ENCODE measurements at regions not wholly inside any gene's neighbourhood (a gene's known extent, or its start where the extent isn't known, plus 50 kb on each side); places are given as distances from the start of the nearest gene placed in this dataset.
A peak's percentile ranks its signal among the peaks of the same experiment; 100 is the strongest.

DNA sequence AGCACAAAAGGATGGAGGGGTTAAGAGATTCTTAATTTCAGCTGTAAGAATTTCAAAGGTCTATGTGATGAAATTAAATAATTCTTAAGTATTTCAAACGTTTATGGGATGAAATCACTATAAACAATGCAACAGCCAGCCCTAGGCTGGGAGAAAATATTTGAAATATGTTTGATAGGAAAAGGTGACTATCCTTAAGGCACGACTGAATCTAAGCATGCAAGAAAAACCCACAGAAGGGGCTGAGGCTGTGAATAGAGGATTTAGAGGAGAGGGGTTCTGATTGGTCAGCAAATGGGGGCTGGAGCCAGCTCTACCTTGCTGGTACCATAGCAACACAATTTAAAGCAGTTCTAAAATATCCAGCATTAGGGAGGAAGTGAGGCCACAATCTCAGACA is 220.8 kb upstream of the ATP10A start:
- TF ChIP-seq, protein P1, sequence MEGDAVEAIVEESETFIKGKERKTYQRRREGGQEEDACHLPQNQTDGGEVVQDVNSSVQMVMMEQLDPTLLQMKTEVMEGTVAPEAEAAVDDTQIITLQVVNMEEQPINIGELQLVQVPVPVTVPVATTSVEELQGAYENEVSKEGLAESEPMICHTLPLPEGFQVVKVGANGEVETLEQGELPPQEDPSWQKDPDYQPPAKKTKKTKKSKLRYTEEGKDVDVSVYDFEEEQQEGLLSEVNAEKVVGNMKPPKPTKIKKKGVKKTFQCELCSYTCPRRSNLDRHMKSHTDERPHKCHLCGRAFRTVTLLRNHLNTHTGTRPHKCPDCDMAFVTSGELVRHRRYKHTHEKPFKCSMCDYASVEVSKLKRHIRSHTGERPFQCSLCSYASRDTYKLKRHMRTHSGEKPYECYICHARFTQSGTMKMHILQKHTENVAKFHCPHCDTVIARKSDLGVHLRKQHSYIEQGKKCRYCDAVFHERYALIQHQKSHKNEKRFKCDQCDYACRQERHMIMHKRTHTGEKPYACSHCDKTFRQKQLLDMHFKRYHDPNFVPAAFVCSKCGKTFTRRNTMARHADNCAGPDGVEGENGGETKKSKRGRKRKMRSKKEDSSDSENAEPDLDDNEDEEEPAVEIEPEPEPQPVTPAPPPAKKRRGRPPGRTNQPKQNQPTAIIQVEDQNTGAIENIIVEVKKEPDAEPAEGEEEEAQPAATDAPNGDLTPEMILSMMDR (IDR thresholded peaks at IDR 0.05; ENCODE audit: low read depth, low read length) = no peak
- H3K4me3 ChIP-seq (ENCODE audit: low read depth, low read length) = no peak overlapping the region
- in situ Hi-C loops (cut with HindIII; ENCODE audit: low sequenced_read_pairs) = no loop called here
- DNase-seq (ENCODE audit: low read depth, low spot score) = no peak

- no peak for DNase-seq (ENCODE audit: low read depth, low spot score)
- TF ChIP-seq, protein P1 (IDR thresholded peaks at IDR 0.05; ENCODE audit: low read depth, low read length) = no peak
- in situ Hi-C loops (cut with HindIII; ENCODE audit: low sequenced_read_pairs) = no loop called here
- no peak overlapping the region for H3K4me3 ChIP-seq (ENCODE audit: low read depth, low read length)
Observed at GRCh38 chr15:26083457-26083856, 220.3 kb upstream of the ATP10A start.

- peak overlapping the region; percentile 68 for H3K4me3 ChIP-seq (ENCODE audit: low read depth, low read length)
- peak; percentile 96 for DNase-seq (ENCODE audit: low read depth, low spot score)
- in situ Hi-C loops (cut with HindIII; ENCODE audit: low sequenced_read_pairs) = no loop called here
- TF ChIP-seq, protein P1 (IDR thresholded peaks at IDR 0.05; ENCODE audit: low read depth, low read length) = no peak
Observed at GRCh38 chr15:26082221-26083109, 219.3 kb upstream of the ATP10A start.

DNA sequence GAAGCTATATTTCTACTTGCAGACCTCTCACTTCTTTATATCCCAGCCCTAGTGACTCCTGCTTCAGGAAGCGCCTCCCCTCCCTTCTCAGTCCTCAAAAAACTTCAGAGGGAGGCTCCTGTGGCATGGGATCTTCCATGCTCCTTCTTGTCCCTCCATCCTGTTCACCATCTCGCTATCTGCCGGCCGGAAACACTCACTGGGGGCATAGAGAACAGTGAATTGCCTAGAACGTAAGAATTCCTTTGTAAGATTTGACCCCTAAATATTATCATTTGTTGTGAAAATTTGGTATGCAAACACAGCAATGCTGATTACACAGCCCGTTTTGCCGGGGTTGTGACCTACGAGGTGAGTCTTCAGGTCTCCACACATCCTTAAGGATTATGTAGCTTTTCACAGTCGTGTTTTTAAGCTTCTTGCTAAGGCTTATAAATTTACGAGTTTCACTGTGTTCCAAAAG is 218.7 kb upstream of the ATP10A start:
- TF ChIP-seq, protein P1 (IDR thresholded peaks at IDR 0.05; ENCODE audit: low read depth, low read length) = no peak
- no peak for DNase-seq (ENCODE audit: low read depth, low spot score)
- in situ Hi-C loops (cut with HindIII; ENCODE audit: low sequenced_read_pairs) = no loop called here
- no peak overlapping the region for H3K4me3 ChIP-seq (ENCODE audit: low read depth, low read length)

DNA sequence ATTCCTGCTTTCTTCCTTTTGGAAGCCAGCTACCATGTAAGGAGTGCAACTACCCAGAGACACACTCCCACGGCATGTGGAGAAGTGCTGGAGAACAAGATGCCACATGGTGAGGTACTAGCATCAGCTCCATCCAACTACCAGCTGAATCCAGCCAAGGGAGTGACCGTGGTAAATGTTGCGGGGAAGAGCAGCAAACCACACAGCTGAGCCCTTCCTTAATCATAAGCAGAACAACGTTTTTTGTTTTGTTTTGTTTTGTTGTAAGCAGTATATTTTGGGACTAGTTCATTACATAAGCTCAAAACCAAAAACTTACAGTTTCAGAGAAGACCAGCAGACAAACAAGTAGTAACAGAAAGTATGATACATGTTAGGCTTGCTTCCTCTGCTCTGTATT is 212.6 kb upstream of the ATP10A start:
- DNase-seq (ENCODE audit: low read depth, low spot score) = no peak
- TF ChIP-seq, protein P1 (IDR thresholded peaks at IDR 0.05; ENCODE audit: low read depth, low read length) = no peak
- no peak overlapping the region for H3K4me3 ChIP-seq (ENCODE audit: low read depth, low read length)
- in situ Hi-C loops (cut with HindIII; ENCODE audit: low sequenced_read_pairs) = no loop called here

GRCh38 chr15:26073430-26074333 is 210.6 kb upstream of the ATP10A start:
- no peak for DNase-seq (ENCODE audit: low read depth, low spot score)
- H3K4me3 ChIP-seq (ENCODE audit: low read depth, low read length) = no peak overlapping the region
- in situ Hi-C loops (cut with HindIII; ENCODE audit: low sequenced_read_pairs) = no loop called here
- TF ChIP-seq, protein P1 (IDR thresholded peaks at IDR 0.05; ENCODE audit: low read depth, low read length) = no peak
